HG03575 (cell line): ENCODE measurements at regions not wholly inside any gene's neighbourhood (a gene's known extent, or its start where the extent isn't known, plus 50 kb on each side); places are given as distances from the start of the nearest gene placed in this dataset.
A peak's percentile ranks its signal among the peaks of the same experiment; 100 is the strongest.

Source experiments
- ATAC-seq: cut with Tn5 transposase; IDR thresholded peaks from one replicate; pipeline ENCODE4 v1.9.1; 2021; ENCODE audit not compliant: unreplicated experiment, insufficient number of reproducible peaks, low FRiP score; ENCODE audit errors: extremely low read depth

GRCh38 chr1:83813576-83813975 lies 185.4 kb downstream of the TTLL7 start:
- no peak for ATAC-seq

DNA sequence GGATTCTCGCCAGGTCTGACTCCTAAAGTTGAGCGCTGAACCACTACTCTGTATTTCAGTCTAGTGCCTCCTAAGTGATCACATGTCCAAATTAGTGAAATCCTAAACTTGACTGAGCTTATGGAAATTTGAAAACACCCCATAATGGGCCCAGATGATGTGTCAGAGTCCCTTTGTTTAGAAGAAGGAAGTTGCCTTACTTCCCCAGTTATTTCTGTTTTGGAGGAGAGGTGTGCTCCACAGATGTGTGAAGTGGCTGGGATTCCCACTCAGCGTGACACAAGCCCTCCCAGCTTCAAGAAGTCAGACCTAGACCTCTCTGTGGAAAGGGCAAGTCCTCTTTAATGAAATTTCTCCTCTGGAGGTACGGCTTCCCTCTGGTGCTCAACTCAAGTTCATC lies 188.8 kb downstream of the TTLL7 start:
- no peak for ATAC-seq

DNA sequence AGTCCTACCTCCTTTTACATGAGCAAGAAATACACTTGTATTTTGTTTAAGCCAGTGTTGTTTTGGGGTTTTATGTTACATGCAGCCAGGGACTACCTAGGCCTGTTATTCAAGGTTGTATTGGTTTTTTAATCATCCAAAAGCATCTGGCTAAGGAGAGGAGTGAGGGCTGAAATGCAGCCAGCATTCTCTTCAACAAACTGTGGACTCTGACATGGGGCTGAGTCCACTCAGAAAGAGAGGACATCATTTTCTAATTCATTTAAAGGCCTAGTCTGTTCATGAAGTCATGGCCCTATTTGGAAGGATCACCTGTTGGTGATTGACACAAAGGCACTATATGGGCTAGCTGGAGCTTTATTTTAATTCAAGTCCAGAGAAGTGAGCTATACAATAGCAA lies 190.4 kb downstream of the TTLL7 start:
- no peak for ATAC-seq

DNA sequence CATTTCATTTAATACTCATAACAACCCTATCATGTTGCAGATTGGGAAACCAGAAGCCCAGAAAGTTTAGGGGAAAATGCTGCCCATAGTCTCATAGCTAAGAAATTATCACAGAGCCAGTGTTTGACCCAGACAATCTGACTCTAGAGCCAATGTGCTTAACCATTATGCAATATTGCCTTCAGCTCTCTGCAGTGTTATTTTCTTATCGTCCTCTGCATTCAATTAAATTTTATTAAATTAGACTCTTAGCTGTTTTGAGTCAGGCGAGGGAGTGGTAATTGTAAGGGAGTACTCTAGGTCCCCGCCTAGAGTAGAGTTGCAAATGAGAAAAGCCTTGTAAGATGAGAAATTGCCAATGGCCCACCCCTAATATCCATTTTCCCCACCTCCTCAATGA lies 191.1 kb downstream of the TTLL7 start:
- ATAC-seq, result no peak

DNA sequence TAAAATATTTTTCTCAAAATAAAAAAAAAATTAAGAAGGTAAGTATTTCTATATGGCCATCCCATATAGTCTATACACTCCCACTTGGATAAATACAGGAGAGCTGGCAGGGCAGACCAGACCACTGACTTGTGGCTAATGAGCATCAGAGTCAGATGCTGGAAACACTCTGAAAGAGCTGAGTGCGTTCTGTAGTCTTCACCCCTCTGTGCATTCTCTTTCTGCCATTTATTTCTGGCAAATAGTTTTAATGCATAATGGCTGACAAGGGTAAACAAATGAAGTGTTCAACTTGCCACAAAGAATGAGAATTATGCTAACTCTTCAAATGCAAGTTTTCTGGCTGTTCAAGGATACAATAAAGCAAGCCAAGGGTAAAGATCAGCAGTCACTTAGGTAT lies 191.7 kb downstream of the TTLL7 start:
- no peak for ATAC-seq

DNA sequence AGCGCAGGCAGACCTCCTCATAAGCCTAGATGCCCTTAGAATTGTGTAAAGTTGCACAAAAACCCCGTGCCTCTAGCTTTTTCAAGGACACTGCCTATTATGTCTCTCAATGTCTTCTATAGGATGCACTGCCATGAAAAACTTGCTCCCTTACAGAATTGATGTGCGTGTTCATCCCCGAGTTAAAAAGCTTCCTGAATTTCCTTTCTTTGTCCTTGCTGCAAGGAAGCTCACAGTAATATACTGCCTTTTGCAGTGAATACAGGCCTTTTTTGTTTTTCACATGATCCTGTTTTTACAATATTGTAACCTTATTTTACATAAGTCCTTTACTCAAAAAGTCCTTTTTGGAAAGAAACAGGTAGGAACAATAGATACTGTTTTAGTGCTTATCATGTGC lies 193.0 kb downstream of the TTLL7 start:
- ATAC-seq, result no peak

GRCh38 chr1:83802460-83803152 lies 196.3 kb downstream of the TTLL7 start:
- ATAC-seq, result no peak

DNA sequence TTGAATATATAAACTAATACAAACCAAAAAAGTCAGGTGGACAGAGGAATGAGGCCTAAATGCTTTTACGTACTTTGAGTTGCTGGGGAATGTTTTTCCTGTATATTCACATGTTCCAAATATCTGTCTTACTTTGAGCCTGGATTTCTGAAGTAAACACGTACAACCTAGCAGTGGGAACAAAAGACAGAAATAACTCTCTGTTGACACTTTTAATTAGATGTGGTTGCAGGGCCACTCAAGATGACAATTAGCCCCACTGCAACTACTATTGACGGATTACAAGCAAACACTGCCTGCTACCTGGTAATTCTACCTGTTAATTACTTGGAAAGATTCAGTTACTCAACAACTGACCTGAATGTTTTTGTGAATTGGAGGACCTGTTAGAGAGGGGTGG lies 196.9 kb downstream of the TTLL7 start:
- no peak for ATAC-seq

- no peak for ATAC-seq
These were observed 198.9 kb downstream of the TTLL7 start for GRCh38 chr1:83800066-83800465.

- ATAC-seq, result no peak
These were observed 199.3 kb downstream of the TTLL7 start for GRCh38 chr1:83799594-83799993.

DNA sequence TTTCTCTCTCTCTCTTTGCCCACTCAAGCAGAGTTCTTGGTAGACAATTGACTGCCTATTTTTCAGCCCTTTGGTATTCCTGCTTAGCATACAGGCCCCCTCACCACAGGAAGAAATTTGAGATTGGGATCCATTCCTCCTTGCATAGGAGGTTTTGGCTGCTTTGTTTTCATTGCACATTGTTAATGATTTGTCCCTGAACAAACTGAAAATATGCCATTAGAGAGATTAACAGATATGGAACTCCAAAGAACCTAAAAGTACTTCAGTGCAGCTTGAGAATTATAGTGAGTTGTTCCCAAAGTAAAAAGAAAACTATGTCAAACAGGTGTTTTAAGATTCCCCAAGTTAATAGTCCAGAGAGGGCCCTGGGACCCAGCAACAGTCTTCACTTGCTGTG lies 200.0 kb downstream of the TTLL7 start:
- no peak for ATAC-seq

DNA sequence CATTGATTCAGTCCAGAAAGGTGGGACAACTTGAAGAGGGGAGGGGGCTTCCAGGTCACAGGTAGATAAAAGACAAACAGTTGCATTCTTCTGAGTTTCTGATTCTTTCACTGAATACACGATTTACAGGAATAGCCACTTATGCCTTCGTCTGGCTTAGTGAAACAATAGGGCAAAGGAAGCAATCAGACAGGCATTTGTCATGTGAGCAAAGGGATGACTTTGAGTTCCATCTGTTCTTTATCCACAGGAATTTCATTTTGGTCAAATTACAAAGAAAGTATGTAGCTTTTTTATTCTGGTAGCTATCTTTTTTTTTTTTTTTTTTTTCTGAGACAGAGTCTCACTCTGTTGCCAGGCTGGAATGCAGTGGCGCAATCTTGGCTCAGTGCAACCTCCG lies 202.5 kb downstream of the TTLL7 start:
- no peak for ATAC-seq

- ATAC-seq, result peak; percentile 83
These were observed 204.5 kb downstream of the TTLL7 start for GRCh38 chr1:83794384-83794783.

DNA sequence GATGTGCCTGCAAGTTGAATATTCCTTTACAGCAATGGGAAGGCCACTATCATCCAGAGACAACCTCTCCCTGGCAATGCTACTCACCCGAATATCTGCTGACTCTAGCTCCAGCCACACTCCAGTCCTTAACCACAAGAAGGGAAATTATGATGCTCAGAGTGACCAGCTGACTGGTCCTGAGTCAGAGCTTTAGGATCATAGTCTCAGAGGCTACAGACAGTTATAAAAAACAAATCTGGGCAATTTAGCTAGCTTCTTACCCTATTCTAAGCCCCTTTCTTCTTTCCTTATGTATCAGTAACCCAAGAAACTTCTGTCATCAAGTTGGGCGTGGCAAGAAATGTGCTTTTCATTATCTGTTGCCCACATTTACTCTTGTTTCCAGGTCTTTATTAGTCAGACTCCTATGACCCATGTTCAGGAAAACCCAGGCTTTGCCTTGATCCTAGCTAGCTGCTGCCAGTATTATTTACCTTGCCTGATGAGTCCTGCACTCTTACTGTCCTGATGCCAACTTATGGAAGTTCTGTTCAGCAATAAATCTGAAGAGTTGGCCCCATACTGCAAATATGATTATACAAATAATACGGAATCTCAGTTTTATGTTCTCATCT lies 207.0 kb downstream of the TTLL7 start:
- ATAC-seq, result no peak

DNA sequence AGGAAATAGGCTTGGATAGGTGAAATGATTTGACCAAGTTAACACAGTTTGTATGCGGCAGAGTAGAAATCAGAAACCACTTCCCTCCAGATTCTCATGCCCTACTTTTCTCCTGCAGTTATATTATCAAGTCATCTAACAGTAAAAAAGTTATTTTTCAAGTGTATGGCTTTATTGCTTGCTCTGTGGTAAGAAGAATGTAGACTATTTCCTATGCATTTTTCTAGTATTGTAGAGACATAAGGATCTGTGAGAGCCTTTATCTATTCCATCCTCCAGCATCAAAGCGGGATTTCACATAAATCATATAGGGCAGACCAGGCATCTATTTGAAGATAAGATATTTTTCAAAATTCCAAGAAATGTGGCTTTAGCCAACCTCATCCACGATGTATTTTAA lies 208.5 kb downstream of the TTLL7 start:
- ATAC-seq, result no peak

DNA sequence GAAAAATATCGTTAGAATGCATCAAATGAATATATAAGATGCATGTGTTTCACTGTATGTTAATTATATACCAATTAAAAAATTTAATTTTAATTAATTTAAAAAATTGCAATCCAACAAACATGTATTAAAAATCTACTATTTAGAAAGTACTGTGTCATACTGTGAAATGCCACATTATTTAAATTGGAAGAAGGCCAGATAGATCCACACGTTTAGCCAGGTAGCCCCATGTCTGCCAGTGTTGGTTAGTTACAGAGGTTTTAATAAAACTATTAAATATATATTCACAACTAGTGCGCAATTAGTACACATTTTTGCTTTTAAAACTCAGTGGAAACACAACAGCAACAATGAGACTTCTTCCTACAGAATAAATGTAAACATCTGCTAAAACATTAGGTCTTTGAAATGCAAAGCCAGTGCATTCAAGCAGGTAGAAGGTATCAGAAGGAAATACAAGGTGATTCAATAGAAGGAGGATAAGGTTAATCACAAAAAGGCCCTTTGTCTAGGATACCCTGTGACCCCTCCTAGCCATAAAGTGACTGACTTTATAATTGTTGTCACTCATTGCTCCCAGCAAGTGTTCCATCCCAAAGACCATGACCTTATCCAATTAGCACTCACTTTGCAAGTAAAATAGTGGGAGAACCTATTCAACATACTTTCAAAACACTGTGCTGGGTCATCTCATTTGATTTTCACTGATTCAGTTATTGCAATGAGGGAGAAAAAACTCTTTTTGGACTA lies 211.5 kb downstream of the TTLL7 start:
- ATAC-seq, result no peak

- no peak for ATAC-seq
These were observed 217.3 kb downstream of the TTLL7 start for GRCh38 chr1:83781667-83782066.

GRCh38 chr1:83779565-83779964 lies 219.4 kb downstream of the TTLL7 start:
- ATAC-seq, result no peak

GRCh38 chr1:83777758-83778101 lies 221.2 kb downstream of the TTLL7 start:
- ATAC-seq, result no peak

DNA sequence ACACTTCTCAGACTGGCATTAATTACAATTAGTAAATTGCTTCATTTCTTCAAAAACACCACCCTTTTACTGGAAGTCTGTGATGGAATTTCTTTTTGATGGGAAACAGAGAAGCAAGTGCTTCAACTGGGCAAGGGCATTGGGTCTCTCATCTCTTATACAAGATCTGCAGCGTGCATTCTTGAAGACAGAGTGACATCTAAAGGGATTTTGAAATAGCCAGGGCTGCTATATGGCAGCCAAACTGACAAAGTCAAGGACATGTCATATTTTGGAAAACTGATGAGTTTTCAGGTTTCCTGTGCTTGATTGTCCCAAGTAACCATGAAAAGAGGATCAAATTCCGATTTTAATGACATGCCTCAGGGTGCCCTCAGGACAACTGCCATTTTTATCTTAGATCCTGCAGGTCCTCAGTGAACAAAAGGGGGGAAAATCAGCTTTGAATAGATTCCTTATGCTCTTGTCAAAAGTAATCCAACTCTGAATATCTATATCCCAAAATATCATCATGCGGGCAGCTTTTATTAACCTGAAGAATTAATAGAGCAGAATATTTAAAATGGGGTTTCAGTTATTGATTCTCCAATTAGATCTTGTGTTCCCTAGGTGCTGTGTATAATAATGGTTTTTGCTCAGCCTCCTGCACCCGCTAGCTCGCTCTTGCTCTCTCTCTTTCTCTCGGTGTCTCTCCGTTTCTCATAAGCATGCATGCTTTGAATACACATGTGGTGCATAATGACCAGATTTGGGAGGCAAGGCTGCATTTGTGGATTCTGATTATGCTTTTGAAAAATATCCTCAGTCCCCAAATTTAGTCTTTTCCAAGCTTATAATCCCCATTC lies 221.8 kb downstream of the TTLL7 start:
- no peak for ATAC-seq
